Activated T-cell treated with anti-CD3 and anti-CD28 coated beads, Interleukin-2, amount 50 U/mL, for 72 hours (primary cell): ENCODE measurements at regions not wholly inside any gene's neighbourhood (a gene's known extent, or its start where the extent isn't known, plus 50 kb on each side); places are given as distances from the start of the nearest gene placed in this dataset.
"Not testable (repeated sequence)": the region's sequence is repeated elsewhere in the genome, so short reads cannot be mapped to it uniquely, and the experiment has no call there.

Experiments used
- ATAC-seq, 2 donors: fragments of 150-1000 bp; cut with Tn5 transposase; replicated peaks in 1 of 2; 2 replicates each; pipeline ENCODE4 v1.10.0; 2021; ENCODE audit warnings: moderate library complexity in 2 of 2, mild to moderate bottlenecking in 1 of 2
- DNase-seq, 2 donors: peaks; one replicate each; pipeline ENCODE4 v3.0.0; 2021 to 2022; ENCODE audit warnings: mixed read lengths in 1 of 2
- H3K27ac Mint-ChIP-seq: one replicate; pipeline ENCODE4 v1.8.0; 2022; ENCODE audit warnings: mild to moderate bottlenecking, moderate library complexity, mixed read lengths
- H3K27me3 Mint-ChIP-seq: one replicate; pipeline ENCODE4 v1.8.0; 2022; ENCODE audit warnings: low read depth, mixed read lengths
- H3K36me3 Mint-ChIP-seq, 2 donors: one replicate each; pipeline ENCODE4 v1.8.0; 2022; ENCODE audit warnings: mixed read lengths in 2 of 2, mild to moderate bottlenecking in 1 of 2; ENCODE audit not compliant: insufficient read depth in 2 of 2
- H3K4me1 Mint-ChIP-seq: one replicate; pipeline ENCODE4 v1.8.0; 2022; ENCODE audit warnings: low read depth, mixed read lengths
- H3K4me3 Mint-ChIP-seq, 2 donors: one replicate each; pipeline ENCODE4 v1.8.0; 2022; ENCODE audit warnings: mild to moderate bottlenecking in 2 of 2, mixed read lengths in 2 of 2, moderate library complexity in 2 of 2
- H3K9me3 Mint-ChIP-seq, 2 donors: one replicate each; pipeline ENCODE4 v1.8.0; 2022; ENCODE audit warnings: mixed read lengths in 2 of 2

DNA sequence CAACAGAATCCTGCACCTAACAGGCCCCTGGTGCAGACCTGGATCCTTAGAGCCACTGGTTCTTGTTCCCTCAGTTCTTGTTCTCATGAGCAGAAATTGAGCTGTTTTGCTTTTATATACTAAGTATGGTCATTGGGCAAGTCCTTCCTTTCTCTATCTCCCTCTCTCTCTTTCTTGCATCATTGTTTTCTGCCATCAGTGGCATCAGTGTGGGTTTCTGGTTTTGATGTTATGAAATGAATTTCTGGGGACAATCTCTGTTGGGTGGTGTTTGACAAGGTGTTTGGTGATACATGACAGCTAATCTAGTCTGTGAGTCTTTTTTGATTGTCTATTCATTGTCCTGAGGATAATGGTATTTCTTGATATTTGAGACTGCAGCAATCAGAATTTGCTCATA is 168.0 kb upstream of the NOTCH2NLA start:
- DNase-seq, H3K9me3 Mint-ChIP-seq, H3K4me3 Mint-ChIP-seq, H3K27me3 Mint-ChIP-seq, H3K36me3 Mint-ChIP-seq: not testable (repeated sequence)
- ATAC-seq, result peak; percentile 13 to 34
- H3K4me1 Mint-ChIP-seq, result peaks cover 31% of the 10 kb centered on the region
- H3K27ac Mint-ChIP-seq, result peak overlapping the region; percentile 87

- H3K4me3 Mint-ChIP-seq, H3K27me3 Mint-ChIP-seq, H3K9me3 Mint-ChIP-seq, DNase-seq, H3K27ac Mint-ChIP-seq, ATAC-seq, H3K36me3 Mint-ChIP-seq: not testable (repeated sequence)
- peaks cover 25% of the 10 kb centered on the region for H3K4me1 Mint-ChIP-seq
Observed at GRCh38 chr1:146396242-146396641, 167.4 kb upstream of the NOTCH2NLA start.

GRCh38 chr1:146393796-146394195 is 165.0 kb upstream of the NOTCH2NLA start:
- H3K4me1 Mint-ChIP-seq, result peaks cover 11% of the 10 kb centered on the region
- DNase-seq, H3K36me3 Mint-ChIP-seq, ATAC-seq, H3K9me3 Mint-ChIP-seq, H3K4me3 Mint-ChIP-seq, H3K27me3 Mint-ChIP-seq, H3K27ac Mint-ChIP-seq: not testable (repeated sequence)

DNA sequence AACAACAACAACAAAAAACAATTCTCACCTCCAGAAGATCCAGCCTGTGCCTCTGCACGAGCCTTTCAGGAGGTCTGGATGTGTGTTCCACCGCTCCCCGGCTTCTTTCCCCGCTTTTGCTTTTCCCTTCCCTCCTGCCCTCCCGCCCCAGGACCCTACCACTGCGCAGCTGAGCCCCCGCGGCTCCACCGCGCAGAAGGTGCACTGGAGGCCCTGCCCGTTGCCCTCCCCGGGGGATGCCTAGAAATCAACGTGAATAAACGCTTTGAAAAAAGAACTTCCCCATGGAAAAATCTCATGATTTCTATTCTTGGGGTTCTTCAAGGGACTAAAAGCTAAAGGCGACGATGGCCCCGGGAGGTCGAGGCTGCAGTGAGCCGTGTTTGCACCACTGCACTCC is 164.3 kb upstream of the NOTCH2NLA start:
- H3K36me3 Mint-ChIP-seq, DNase-seq, H3K4me3 Mint-ChIP-seq, H3K27me3 Mint-ChIP-seq, H3K9me3 Mint-ChIP-seq, H3K27ac Mint-ChIP-seq, ATAC-seq: not testable (repeated sequence)
- H3K4me1 Mint-ChIP-seq, result peaks cover 17% of the 10 kb centered on the region

GRCh38 chr1:146389178-146389577 is 160.4 kb upstream of the NOTCH2NLA start:
- not testable (repeated sequence) for H3K4me3 Mint-ChIP-seq, H3K27ac Mint-ChIP-seq, ATAC-seq, H3K36me3 Mint-ChIP-seq, H3K27me3 Mint-ChIP-seq, H3K9me3 Mint-ChIP-seq, DNase-seq
- peaks cover 22% of the 10 kb centered on the region for H3K4me1 Mint-ChIP-seq

DNA sequence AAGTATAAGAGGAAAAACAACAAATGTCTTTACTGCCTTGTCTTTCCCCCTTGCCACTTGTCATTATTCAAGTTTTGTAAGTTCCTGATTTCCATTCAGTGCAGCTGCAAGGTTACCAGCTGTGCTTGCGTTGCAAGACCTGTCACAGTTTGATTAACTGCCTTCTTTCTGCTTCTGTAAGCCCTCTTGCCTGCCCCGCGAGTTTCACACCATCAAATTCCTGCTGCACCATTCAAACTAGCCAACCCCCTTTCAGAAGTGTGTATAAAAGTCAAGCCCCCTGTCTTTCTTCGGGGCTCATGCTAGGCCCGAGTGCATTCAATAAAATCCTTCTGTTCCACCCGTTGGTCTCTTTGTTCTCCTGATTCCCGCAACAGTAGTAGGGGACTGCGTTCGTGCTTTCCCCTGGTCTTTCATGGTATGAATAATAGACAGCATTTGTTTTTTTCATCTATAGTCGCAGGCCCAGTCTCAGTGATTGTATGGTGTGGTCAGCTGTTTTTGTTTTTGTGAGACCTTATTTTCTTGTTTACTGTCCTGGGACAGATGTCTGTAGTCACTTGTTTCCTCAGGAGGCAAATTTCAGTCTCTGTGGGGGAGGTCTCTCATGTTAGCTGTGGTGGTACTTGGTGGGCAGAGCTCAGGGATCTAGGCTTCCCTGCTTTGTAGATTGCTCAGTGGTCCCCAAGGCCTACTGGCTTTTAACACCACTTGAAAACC is 159.1 kb upstream of the NOTCH2NLA start:
- peak; percentile 62 to 66 for DNase-seq
- H3K9me3 Mint-ChIP-seq, result not testable (repeated sequence)

GRCh38 chr1:146386851-146387749 is 158.3 kb upstream of the NOTCH2NLA start:
- not testable (repeated sequence) for H3K27me3 Mint-ChIP-seq
- ATAC-seq, result peak; percentile 78 to 82

More for the DNA sequence above, 159.1 kb upstream of the NOTCH2NLA start:
- peaks cover 26% of the 10 kb centered on the region for H3K4me1 Mint-ChIP-seq
- H3K27me3 Mint-ChIP-seq, H3K36me3 Mint-ChIP-seq, ATAC-seq: not testable (repeated sequence)
- H3K27ac Mint-ChIP-seq, result peak overlapping the region; percentile 100
- peak overlapping the region; percentile 91 to 93 for H3K4me3 Mint-ChIP-seq

GRCh38 chr1:146381196-146381595 is 152.4 kb upstream of the NOTCH2NLA start:
- not testable (repeated sequence) for H3K4me3 Mint-ChIP-seq, DNase-seq, H3K27ac Mint-ChIP-seq, H3K27me3 Mint-ChIP-seq, H3K9me3 Mint-ChIP-seq, H3K36me3 Mint-ChIP-seq, ATAC-seq
- H3K4me1 Mint-ChIP-seq, result peaks cover 11% of the 10 kb centered on the region

More at GRCh38 chr1:146386851-146387749, 158.3 kb upstream of the NOTCH2NLA start:
- Mint-ChIP-seq H3K4me3 (peak overlapping the region; percentile 91 to 93), H3K4me1 (peaks cover 21% of the 10 kb centered on the region), H3K27ac (peak overlapping the region; percentile 100)
- not testable (repeated sequence) for H3K36me3 Mint-ChIP-seq, H3K9me3 Mint-ChIP-seq
- DNase-seq, result peak; percentile 55 to 64

DNA sequence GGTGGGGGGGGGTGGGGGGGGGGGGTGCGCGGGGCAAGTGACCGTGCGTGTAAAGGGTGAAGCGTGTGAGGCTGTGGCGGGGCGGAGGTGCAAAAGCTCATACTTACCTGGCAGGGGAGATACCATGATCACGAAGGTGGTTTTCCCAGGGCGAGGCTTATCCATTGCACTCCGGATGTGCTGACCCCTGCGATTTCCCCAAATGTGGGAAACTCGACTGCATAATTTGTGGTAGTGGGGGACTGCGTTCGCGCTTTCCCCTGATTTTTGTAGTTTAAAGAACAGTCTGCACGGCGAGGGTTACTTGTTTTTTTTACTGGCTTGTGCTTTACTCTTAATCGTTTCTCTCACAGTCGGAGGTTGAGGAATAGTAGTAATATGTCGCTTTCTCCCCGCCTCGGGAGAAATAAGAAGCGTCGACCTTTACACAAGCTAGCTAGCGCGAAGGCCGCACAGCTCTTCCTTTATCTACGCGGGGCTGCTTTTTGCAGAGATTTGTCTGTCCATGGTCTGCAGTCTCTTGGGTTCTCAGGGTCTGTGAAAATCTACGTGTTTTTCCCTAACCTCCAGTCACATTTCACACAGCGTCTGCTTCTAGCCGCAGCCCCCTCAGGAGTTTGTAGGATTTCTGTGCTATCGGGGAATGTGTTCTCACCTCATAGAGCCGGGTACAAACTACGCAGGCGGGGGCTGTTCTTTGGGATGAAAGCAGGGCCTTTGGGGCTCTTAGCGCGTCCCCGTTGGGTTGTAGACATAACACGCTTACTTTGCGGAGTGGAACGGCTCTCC is 148.1 kb upstream of the NOTCH2NLA start:
- peak; percentile 92 for ATAC-seq
- Mint-ChIP-seq H3K4me3 (peak overlapping the region; percentile 79 to 81), H3K27ac (peak overlapping the region; percentile 99), H3K4me1 (peaks cover 11% of the 10 kb centered on the region)
- peak; percentile 87 to 90 for DNase-seq
- not testable (repeated sequence) for H3K36me3 Mint-ChIP-seq, H3K27me3 Mint-ChIP-seq, H3K9me3 Mint-ChIP-seq

DNA sequence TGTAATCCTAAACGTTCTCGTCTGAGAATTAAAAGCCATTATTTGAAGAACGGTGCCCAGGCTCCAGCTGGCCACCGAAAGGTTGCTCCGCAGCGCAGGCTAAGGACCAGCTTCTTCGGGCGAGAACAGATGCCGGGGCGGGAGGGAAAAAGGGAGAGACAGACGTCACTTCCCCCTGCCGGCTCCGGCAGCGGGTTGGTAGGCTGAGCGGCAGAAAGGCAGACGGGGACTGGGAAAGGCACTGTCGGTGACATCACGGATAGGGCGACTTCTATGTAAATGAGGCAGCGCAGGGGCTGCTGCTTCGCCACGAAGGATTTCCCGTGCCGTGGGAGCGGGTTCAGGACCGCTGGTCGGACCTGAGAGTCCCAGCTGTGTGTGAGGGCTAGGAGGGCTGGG is 147.5 kb upstream of the NOTCH2NLA start:
- H3K27me3 Mint-ChIP-seq, H3K36me3 Mint-ChIP-seq, H3K9me3 Mint-ChIP-seq: not testable (repeated sequence)
- H3K4me1 Mint-ChIP-seq, result peaks cover 11% of the 10 kb centered on the region
- peak; percentile 28 to 48 for ATAC-seq
- peak overlapping the region; percentile 79 to 81 for H3K4me3 Mint-ChIP-seq
- H3K27ac Mint-ChIP-seq, result peak overlapping the region; percentile 99
- peak; percentile 82 to 85 for DNase-seq

- not testable (repeated sequence) for DNase-seq, ATAC-seq, H3K27ac Mint-ChIP-seq, H3K27me3 Mint-ChIP-seq, H3K36me3 Mint-ChIP-seq, H3K9me3 Mint-ChIP-seq
- peak overlapping the region; percentile 57 to 58 for H3K4me3 Mint-ChIP-seq
- peaks cover 11% of the 10 kb centered on the region for H3K4me1 Mint-ChIP-seq
Observed at GRCh38 chr1:146375108-146375507, 146.3 kb upstream of the NOTCH2NLA start.

- H3K27ac Mint-ChIP-seq, result peak overlapping the region; percentile 95
- peak overlapping the region; percentile 70 to 80 for H3K4me3 Mint-ChIP-seq
- H3K9me3 Mint-ChIP-seq, H3K4me1 Mint-ChIP-seq, H3K27me3 Mint-ChIP-seq, H3K36me3 Mint-ChIP-seq, ATAC-seq: not testable (repeated sequence)
- DNase-seq, result peak; percentile 58
Observed at GRCh38 chr1:146369940-146370339, 141.1 kb upstream of the NOTCH2NLA start.

- not testable (repeated sequence) for H3K27ac Mint-ChIP-seq, H3K9me3 Mint-ChIP-seq, H3K36me3 Mint-ChIP-seq, H3K27me3 Mint-ChIP-seq, ATAC-seq, H3K4me1 Mint-ChIP-seq, DNase-seq, H3K4me3 Mint-ChIP-seq
Observed at GRCh38 chr1:146355373-146355772, 126.6 kb upstream of the NOTCH2NLA start.
